ENCODE measurements at regions not wholly inside any gene's neighbourhood (a gene's known extent, or its start where the extent isn't known, plus 50 kb on each side); places are given as distances from the start of the nearest gene placed in this dataset.

- DNase-seq = no peak
These were observed 537.4 kb downstream of the MN1 start for GRCh38 chr22:27264184-27264583.

GRCh38 chr22:27267145-27267544 lies 534.4 kb downstream of the MN1 start:
- no peak for DNase-seq

GRCh38 chr22:27269751-27270543 lies 531.6 kb downstream of the MN1 start:
- DNase-seq = no peak

GRCh38 chr22:27270818-27271510 lies 530.6 kb downstream of the MN1 start:
- no peak for DNase-seq

GRCh38 chr22:27273436-27273835 lies 528.1 kb downstream of the MN1 start:
- DNase-seq = no peak

- no peak for DNase-seq
These were observed 527.7 kb downstream of the MN1 start for GRCh38 chr22:27273853-27274252.

- DNase-seq = no peak
These were observed 526.6 kb downstream of the MN1 start for GRCh38 chr22:27274770-27275449.

GRCh38 chr22:27278946-27279345 lies 522.6 kb downstream of the MN1 start:
- DNase-seq = no peak

GRCh38 chr22:27283240-27283639 lies 518.3 kb downstream of the MN1 start:
- no peak for DNase-seq

- no peak for DNase-seq
These were observed 517.8 kb downstream of the MN1 start for GRCh38 chr22:27283714-27284113.

- DNase-seq = no peak
These were observed 517.2 kb downstream of the MN1 start for GRCh38 chr22:27284324-27284723.

GRCh38 chr22:27286711-27287110 lies 514.8 kb downstream of the MN1 start:
- DNase-seq = no peak

- no peak for DNase-seq
These were observed 508.8 kb downstream of the MN1 start for GRCh38 chr22:27292542-27293299.

GRCh38 chr22:27293721-27294445 lies 507.7 kb downstream of the MN1 start:
- DNase-seq = no peak

- DNase-seq = no peak
These were observed 506.5 kb downstream of the MN1 start for GRCh38 chr22:27295040-27295439.

- DNase-seq = no peak
These were observed 506.0 kb downstream of the MN1 start for GRCh38 chr22:27295605-27296004.

- no peak for DNase-seq
These were observed 505.4 kb downstream of the MN1 start for GRCh38 chr22:27296091-27296675.

- no peak for DNase-seq
These were observed 504.4 kb downstream of the MN1 start for GRCh38 chr22:27297125-27297524.

GRCh38 chr22:27298332-27298731 lies 503.2 kb downstream of the MN1 start:
- no peak for DNase-seq

- no peak for DNase-seq
These were observed 502.8 kb downstream of the MN1 start for GRCh38 chr22:27298742-27299141.

- no peak for DNase-seq
These were observed 502.1 kb downstream of the MN1 start for GRCh38 chr22:27299181-27300085.

All from activated CD4-positive, alpha-beta T cell treated with anti-CD3 and anti-CD28 coated beads, Interleukin-2, amount 50 U/mL, for 4 hours (primary cell).